GM19351 (cell line): ENCODE measurements at regions not wholly inside any gene's neighbourhood (a gene's known extent, or its start where the extent isn't known, plus 50 kb on each side); places are given as distances from the start of the nearest gene placed in this dataset.
"Not testable (repeated sequence)": the region's sequence is repeated elsewhere in the genome, so short reads cannot be mapped to it uniquely, and the experiment has no call there.

Source experiments
- ATAC-seq: cut with Tn5 transposase; IDR thresholded peaks from one replicate; pipeline ENCODE4 v1.9.1; 2021; ENCODE audit warnings: mild to moderate bottlenecking, moderate library complexity; ENCODE audit not compliant: unreplicated experiment

GRCh38 chr6:14997507-14997906 is 248.4 kb upstream of the JARID2 start:
- no peak for ATAC-seq

- ATAC-seq: no peak
Observed at GRCh38 chr6:14999106-14999505, 246.8 kb upstream of the JARID2 start.

- no peak for ATAC-seq
Observed at GRCh38 chr6:15001326-15001910, 244.5 kb upstream of the JARID2 start.

- no peak for ATAC-seq
Observed at GRCh38 chr6:15008269-15008668, 237.6 kb upstream of the JARID2 start.

GRCh38 chr6:15014958-15015357 is 230.9 kb upstream of the JARID2 start:
- ATAC-seq: no peak

GRCh38 chr6:15016813-15017212 is 229.1 kb upstream of the JARID2 start:
- ATAC-seq: no peak

- no peak for ATAC-seq
Observed at GRCh38 chr6:15017261-15017660, 228.6 kb upstream of the JARID2 start.

- ATAC-seq: no peak
Observed at GRCh38 chr6:15017803-15018202, 228.1 kb upstream of the JARID2 start.

GRCh38 chr6:15020119-15020770 is 225.6 kb upstream of the JARID2 start:
- no peak for ATAC-seq

- ATAC-seq: no peak
Observed at GRCh38 chr6:15021074-15021473, 224.8 kb upstream of the JARID2 start.

- ATAC-seq: not testable (repeated sequence)
Observed at GRCh38 chr6:15023018-15023417, 222.9 kb upstream of the JARID2 start.

- peak; percentile 94 for ATAC-seq
Observed at GRCh38 chr6:15023448-15023847, 222.4 kb upstream of the JARID2 start.

- ATAC-seq: no peak
Observed at GRCh38 chr6:15025446-15025845, 220.4 kb upstream of the JARID2 start.

- ATAC-seq: no peak
Observed at GRCh38 chr6:15026832-15027231, 219.0 kb upstream of the JARID2 start.

GRCh38 chr6:15027472-15027871 is 218.4 kb upstream of the JARID2 start:
- ATAC-seq: no peak

GRCh38 chr6:15032015-15032414 is 213.9 kb upstream of the JARID2 start:
- no peak for ATAC-seq

GRCh38 chr6:15033850-15034203 is 212.0 kb upstream of the JARID2 start:
- ATAC-seq: no peak

GRCh38 chr6:15036690-15037245 is 209.1 kb upstream of the JARID2 start:
- no peak for ATAC-seq

GRCh38 chr6:15037253-15037652 is 208.6 kb upstream of the JARID2 start:
- no peak for ATAC-seq

- ATAC-seq: no peak
Observed at GRCh38 chr6:15038013-15038791, 207.7 kb upstream of the JARID2 start.

GRCh38 chr6:15039136-15039535 is 206.7 kb upstream of the JARID2 start:
- ATAC-seq: no peak

- no peak for ATAC-seq
Observed at GRCh38 chr6:15042938-15043337, 202.9 kb upstream of the JARID2 start.
